Suprapubic skin (tissue), 3 donors: ENCODE measurements at regions not wholly inside any gene's neighbourhood (a gene's known extent, or its start where the extent isn't known, plus 50 kb on each side); places are given as distances from the start of the nearest gene placed in this dataset.

Source experiments
- CTCF ChIP-seq, 2 donors: fragments of 200-600 bp in 1 of 2; fragments of 450-650 bp in 1 of 2; sonication (generic) in 1 of 2; IDR thresholded peaks; one replicate each; pipeline ENCODE4 v1.5.1; 2016 to 2019; ENCODE audit warnings: antibody characterized with exemption in 2 of 2, mild to moderate bottlenecking in 1 of 2, moderate library complexity in 1 of 2
- POLR2AphosphoS5 ChIP-seq, 3 donors: sonication (generic); formaldehyde crosslinking; IDR thresholded peaks; one replicate each; pipeline ENCODE4 v1.6.1; 2017; ENCODE audit warnings: antibody characterized with exemption in 3 of 3

- TF ChIP-seq POLR2AphosphoS5 (IDR thresholded peaks at IDR 0.05) (no peak), CTCF (IDR thresholded peaks at IDR 0.05) (no peak)
These were observed 854.5 kb upstream of the CRIM1 start for GRCh38 chr2:35501076-35501475.
